ENCODE measurements at regions not wholly inside any gene's neighbourhood (a gene's known extent, or its start where the extent isn't known, plus 50 kb on each side); places are given as distances from the start of the nearest gene placed in this dataset.

DNA sequence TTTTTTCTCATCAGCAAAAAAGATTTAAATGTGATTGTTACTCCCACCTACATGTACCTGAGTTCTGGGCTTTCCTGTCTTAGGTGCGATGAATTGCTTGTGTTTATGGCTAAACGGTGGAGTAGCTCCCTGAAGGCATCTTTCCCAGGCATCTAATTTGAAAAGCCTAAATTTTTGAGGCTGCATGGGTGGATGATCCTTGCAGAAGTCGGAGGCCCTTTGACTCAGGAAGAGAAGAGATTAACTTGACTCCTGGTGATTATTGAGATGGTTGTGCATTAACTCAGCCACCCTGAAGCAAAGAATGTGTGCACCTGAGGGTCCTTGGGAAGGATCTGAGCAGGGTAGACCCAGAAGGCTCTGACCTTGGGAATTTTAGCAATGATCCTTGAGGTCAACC, 155.6 kb upstream of the SEMA3C start:
- TF ChIP-seq, protein P1, sequence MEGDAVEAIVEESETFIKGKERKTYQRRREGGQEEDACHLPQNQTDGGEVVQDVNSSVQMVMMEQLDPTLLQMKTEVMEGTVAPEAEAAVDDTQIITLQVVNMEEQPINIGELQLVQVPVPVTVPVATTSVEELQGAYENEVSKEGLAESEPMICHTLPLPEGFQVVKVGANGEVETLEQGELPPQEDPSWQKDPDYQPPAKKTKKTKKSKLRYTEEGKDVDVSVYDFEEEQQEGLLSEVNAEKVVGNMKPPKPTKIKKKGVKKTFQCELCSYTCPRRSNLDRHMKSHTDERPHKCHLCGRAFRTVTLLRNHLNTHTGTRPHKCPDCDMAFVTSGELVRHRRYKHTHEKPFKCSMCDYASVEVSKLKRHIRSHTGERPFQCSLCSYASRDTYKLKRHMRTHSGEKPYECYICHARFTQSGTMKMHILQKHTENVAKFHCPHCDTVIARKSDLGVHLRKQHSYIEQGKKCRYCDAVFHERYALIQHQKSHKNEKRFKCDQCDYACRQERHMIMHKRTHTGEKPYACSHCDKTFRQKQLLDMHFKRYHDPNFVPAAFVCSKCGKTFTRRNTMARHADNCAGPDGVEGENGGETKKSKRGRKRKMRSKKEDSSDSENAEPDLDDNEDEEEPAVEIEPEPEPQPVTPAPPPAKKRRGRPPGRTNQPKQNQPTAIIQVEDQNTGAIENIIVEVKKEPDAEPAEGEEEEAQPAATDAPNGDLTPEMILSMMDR (IDR thresholded peaks at IDR 0.05), result no peak
- no peak for TF ChIP-seq POLR2A (IDR thresholded peaks at IDR 0.05; ENCODE audit: low read depth)
- TF ChIP-seq POLR2AphosphoS5 (IDR thresholded peaks at IDR 0.05), result no peak
- no peak for TF ChIP-seq EP300 (IDR thresholded peaks at IDR 0.05)

All from esophagus muscularis mucosa (tissue), 4 donors.